Esophagus muscularis mucosa (tissue), 4 donors: ENCODE measurements at regions not wholly inside any gene's neighbourhood (a gene's known extent, or its start where the extent isn't known, plus 50 kb on each side); places are given as distances from the start of the nearest gene placed in this dataset.

Experiments used
- DNase-seq: peaks from one replicate; pipeline ENCODE4 v3.0.0-alpha.2; 2017; ENCODE audit errors: extremely low spot score
- H3K27ac ChIP-seq, 4 donors: fragments of 200-600 bp; sonication (generic); replicated peaks in 1 of 4; 1 replicate in 3 of 4; 2 replicates in 1 of 4; pipeline ENCODE4 v1.5.1; 2016 to 2019; ENCODE audit warnings: mild to moderate bottlenecking in 1 of 4
- H3K27me3 ChIP-seq, 4 donors: fragments of 200-600 bp; sonication (generic); one replicate each; pipeline versions ENCODE4 v1.5.1 to v1.6.0; 2016 to 2019
- H3K36me3 ChIP-seq, 4 donors: fragments of 200-600 bp; sonication (generic); one replicate each; pipeline ENCODE4 v1.5.1; 2016 to 2019
- H3K4me1 ChIP-seq, 4 donors: fragments of 200-600 bp; sonication (generic); one replicate each; pipeline ENCODE4 v1.5.1; 2016 to 2019
- H3K4me3 ChIP-seq, 4 donors: fragments of 200-600 bp; sonication (generic); 1 replicate in 2 of 4; 2 replicates in 2 of 4; pipeline ENCODE4 v1.5.1; 2016 to 2019; ENCODE audit warnings: mild to moderate bottlenecking in 4 of 4, moderate library complexity in 1 of 4
- H3K9me3 ChIP-seq, 4 donors: fragments of 200-600 bp; sonication (generic); 1 replicate in 3 of 4; 2 replicates in 1 of 4; pipeline ENCODE4 v1.5.1; 2016 to 2019
- EP300 ChIP-seq: sonication (generic); formaldehyde crosslinking; IDR thresholded peaks from one replicate; pipeline ENCODE4 v1.6.1; 2017; ENCODE audit warnings: antibody characterized with exemption
- POLR2A ChIP-seq: fragments of 450-650 bp; IDR thresholded peaks from one replicate; pipeline ENCODE4 v1.6.1; 2017; ENCODE audit warnings: antibody characterized with exemption, moderate library complexity, mild to moderate bottlenecking, low read depth
- POLR2AphosphoS5 ChIP-seq, 2 donors: sonication (generic); formaldehyde crosslinking; IDR thresholded peaks; one replicate each; pipeline ENCODE4 v1.6.1; 2017; ENCODE audit warnings: antibody characterized with exemption in 2 of 2
- WGBS: methylation state at CpG from one replicate; pipeline ENCODE4 v1.1.5; 2018; 5-methylcytosine and 5-hydroxymethylcytosine counted together
- intact Hi-C: fragments of 100-400 bp; cut with DNase I; formaldehyde crosslinking; loops from one replicate; pipeline ENCODE4 v1.15.1; 2023
- TF ChIP-seq, protein P1 (sequence below), 3 experiments: fragments of 200-600 bp in 2 of 3; fragments of 450-650 bp in 1 of 3; sonication (generic) in 2 of 3; IDR thresholded peaks; one replicate each; pipeline ENCODE4 v1.5.1; 2017 to 2019; ENCODE audit warnings: antibody characterized with exemption in 3 of 3, mild to moderate bottlenecking in 2 of 3, moderate library complexity in 1 of 3

DNA sequence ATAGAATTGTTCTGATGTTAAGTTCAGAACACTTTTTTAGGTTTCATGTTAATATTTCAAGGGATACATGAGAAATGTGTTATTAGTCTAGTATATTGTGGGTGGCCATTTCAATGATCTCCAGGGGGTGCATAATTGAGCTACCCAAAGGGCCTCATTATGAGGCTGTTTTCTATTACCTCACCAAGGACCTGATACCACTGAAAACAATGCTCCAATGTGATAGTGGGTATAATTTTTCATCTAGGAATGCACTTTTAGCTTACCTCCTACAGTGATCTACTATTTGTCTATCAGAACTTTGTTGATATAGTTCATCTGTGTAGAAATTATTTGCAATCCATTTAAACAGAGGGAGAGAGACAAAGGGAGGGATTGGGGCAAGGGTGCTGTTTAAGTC lies 106.8 kb upstream of the HS3ST5 start:
- Histone ChIP-seq H3K4me1 (no peaks in the 10 kb centered on the region), H3K27me3 (no peaks in the 10 kb centered on the region), H3K27ac (no peak overlapping the region), H3K4me3 (no peak overlapping the region), H3K9me3 (no peaks in the 10 kb centered on the region), H3K36me3 (no peaks in the 10 kb centered on the region)
- intact Hi-C loops, result no loop called here
- TF ChIP-seq POLR2AphosphoS5 (IDR thresholded peaks at IDR 0.05), result no peak
- TF ChIP-seq, protein P1, sequence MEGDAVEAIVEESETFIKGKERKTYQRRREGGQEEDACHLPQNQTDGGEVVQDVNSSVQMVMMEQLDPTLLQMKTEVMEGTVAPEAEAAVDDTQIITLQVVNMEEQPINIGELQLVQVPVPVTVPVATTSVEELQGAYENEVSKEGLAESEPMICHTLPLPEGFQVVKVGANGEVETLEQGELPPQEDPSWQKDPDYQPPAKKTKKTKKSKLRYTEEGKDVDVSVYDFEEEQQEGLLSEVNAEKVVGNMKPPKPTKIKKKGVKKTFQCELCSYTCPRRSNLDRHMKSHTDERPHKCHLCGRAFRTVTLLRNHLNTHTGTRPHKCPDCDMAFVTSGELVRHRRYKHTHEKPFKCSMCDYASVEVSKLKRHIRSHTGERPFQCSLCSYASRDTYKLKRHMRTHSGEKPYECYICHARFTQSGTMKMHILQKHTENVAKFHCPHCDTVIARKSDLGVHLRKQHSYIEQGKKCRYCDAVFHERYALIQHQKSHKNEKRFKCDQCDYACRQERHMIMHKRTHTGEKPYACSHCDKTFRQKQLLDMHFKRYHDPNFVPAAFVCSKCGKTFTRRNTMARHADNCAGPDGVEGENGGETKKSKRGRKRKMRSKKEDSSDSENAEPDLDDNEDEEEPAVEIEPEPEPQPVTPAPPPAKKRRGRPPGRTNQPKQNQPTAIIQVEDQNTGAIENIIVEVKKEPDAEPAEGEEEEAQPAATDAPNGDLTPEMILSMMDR (IDR thresholded peaks at IDR 0.05), result no peak
- TF ChIP-seq EP300, result no peak
- no peak for TF ChIP-seq POLR2A
- no peak for DNase-seq

- H3K4me1 ChIP-seq, result no peaks in the 10 kb centered on the region
- TF ChIP-seq EP300, result no peak
- TF ChIP-seq, protein P1 (IDR thresholded peaks at IDR 0.05), result no peak
- no peak for TF ChIP-seq POLR2AphosphoS5 (IDR thresholded peaks at IDR 0.05)
- no peak for TF ChIP-seq POLR2A
- no peaks in the 10 kb centered on the region for H3K36me3 ChIP-seq
- no peak for DNase-seq
- 73% methylated on average over 2 of the region's 2 CpGs for whole genome bisulfite sequencing
- no peak overlapping the region for H3K27ac ChIP-seq
- H3K9me3 ChIP-seq, result no peaks in the 10 kb centered on the region
- H3K4me3 ChIP-seq, result no peak overlapping the region
- intact Hi-C loops, result no loop called here
- H3K27me3 ChIP-seq, result no peaks in the 10 kb centered on the region
These were observed 103.5 kb upstream of the HS3ST5 start for GRCh38 chr6:114446342-114446741.

DNA sequence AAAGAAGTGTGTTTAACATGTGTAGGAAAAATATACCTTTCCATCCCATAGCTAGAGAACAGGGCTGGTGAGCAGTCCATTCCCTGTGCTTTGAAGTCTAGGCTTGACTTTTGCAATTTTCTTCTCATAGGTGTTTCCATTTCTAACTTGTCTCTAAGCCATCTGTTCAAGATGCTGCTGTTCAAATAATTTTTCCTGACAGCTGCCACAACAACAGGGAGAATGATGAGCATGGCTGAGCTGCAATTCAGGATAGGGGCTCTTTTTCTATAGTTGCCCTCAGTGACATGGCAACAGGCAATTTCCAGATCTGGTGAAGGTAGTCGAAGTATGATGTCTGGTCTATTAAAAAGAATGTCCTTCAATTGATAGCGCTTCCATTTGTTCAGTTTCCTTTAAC lies 103.0 kb upstream of the HS3ST5 start:
- no peaks in the 10 kb centered on the region for H3K9me3 ChIP-seq
- 88% methylated on average over 2 of the region's 2 CpGs for WGBS
- H3K27ac ChIP-seq, result no peak overlapping the region
- no peaks in the 10 kb centered on the region for H3K27me3 ChIP-seq
- TF ChIP-seq POLR2AphosphoS5 (IDR thresholded peaks at IDR 0.05) (no peak), EP300 (no peak), POLR2A (no peak)
- TF ChIP-seq, protein P1 (IDR thresholded peaks at IDR 0.05), result no peak
- no peak overlapping the region for H3K4me3 ChIP-seq
- no peak for DNase-seq
- no peaks in the 10 kb centered on the region for H3K36me3 ChIP-seq
- intact Hi-C loops, result no loop called here
- H3K4me1 ChIP-seq, result no peaks in the 10 kb centered on the region

DNA sequence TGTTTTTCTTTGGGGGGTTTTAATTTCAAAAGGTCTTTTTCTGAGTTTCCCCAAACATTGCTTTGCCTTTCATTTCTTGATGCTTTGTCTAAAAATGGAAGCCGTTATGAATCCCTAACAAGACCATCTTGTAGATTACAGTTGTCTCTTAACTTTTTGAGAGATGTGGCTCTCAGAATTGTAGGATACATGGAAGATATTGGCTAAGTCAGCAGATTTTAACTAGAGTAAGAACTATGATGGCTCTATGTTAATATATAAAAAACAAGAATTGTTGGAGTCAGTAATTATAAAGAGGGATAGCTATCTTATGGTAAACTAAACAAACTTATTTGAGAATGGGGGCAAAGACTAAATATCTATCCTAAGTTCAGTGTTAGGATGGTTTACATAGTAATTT lies 96.6 kb upstream of the HS3ST5 start:
- intact Hi-C loops, result no loop called here
- H3K4me1 ChIP-seq, result no peaks in the 10 kb centered on the region
- no peaks in the 10 kb centered on the region for H3K9me3 ChIP-seq
- DNase-seq, result no peak
- no peaks in the 10 kb centered on the region for H3K36me3 ChIP-seq
- no peaks in the 10 kb centered on the region for H3K27me3 ChIP-seq
- H3K27ac ChIP-seq, result no peak overlapping the region
- 100% methylated on average over 1 of the region's 1 CpG for WGBS
- no peak overlapping the region for H3K4me3 ChIP-seq
- TF ChIP-seq, protein P1 (IDR thresholded peaks at IDR 0.05), result no peak
- TF ChIP-seq POLR2A (no peak), POLR2AphosphoS5 (IDR thresholded peaks at IDR 0.05) (no peak), EP300 (no peak)

DNA sequence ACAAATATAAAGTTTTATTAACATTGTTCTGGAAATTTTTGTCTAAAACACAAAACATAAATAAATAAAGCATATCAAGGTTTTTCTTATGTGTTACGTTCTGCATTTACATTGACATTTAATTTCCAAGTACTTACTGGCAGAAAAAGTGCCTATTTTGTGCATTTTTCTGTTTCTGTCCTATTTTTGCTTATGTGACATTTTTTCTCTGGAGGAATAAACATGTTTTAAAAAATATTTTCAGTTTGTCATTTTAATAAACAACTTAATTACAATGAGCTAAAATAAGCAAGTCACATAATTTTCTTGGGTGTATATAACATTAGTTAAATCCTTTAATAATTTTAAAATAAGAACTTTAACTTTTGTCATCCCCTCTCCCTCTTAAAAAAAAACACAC lies 94.4 kb upstream of the HS3ST5 start:
- no peaks in the 10 kb centered on the region for H3K9me3 ChIP-seq
- no peak overlapping the region for H3K4me3 ChIP-seq
- no peak overlapping the region for H3K27ac ChIP-seq
- no peaks in the 10 kb centered on the region for H3K4me1 ChIP-seq
- no peak for DNase-seq
- intact Hi-C loops, result no loop called here
- TF ChIP-seq, protein P1 (IDR thresholded peaks at IDR 0.05), result no peak
- no peak for TF ChIP-seq EP300
- TF ChIP-seq POLR2AphosphoS5 (IDR thresholded peaks at IDR 0.05), result no peak
- no peak for TF ChIP-seq POLR2A
- WGBS, result 82% methylated on average over 1 of the region's 1 CpG
- no peaks in the 10 kb centered on the region for H3K27me3 ChIP-seq
- H3K36me3 ChIP-seq, result no peaks in the 10 kb centered on the region
